H7 (cell line): ENCODE measurements at regions not wholly inside any gene's neighbourhood (a gene's known extent, or its start where the extent isn't known, plus 50 kb on each side); places are given as distances from the start of the nearest gene placed in this dataset.
A peak's percentile ranks its signal among the peaks of the same experiment; 100 is the strongest.

Experiments
- DNase-seq: peaks from one replicate; pipeline ENCODE4 v3.0.0; 2012
- H3K27me3 ChIP-seq: 2 replicates; pipeline ENCODE4 v1.6.0; 2011; ENCODE audit warnings: mild to moderate bottlenecking, low read length; ENCODE audit not compliant: control insufficient read depth, insufficient read depth
- H3K36me3 ChIP-seq: replicated peaks from 2 replicates; pipeline ENCODE4 v1.5.1; 2011; ENCODE audit warnings: low read length; ENCODE audit not compliant: control insufficient read depth, insufficient read depth
- H3K4me3 ChIP-seq: 2 replicates; pipeline ENCODE4 v1.5.1; 2011; ENCODE audit warnings: low read depth, mild to moderate bottlenecking, control low read depth, low read length, moderate library complexity; ENCODE audit not compliant: insufficient read depth

DNA sequence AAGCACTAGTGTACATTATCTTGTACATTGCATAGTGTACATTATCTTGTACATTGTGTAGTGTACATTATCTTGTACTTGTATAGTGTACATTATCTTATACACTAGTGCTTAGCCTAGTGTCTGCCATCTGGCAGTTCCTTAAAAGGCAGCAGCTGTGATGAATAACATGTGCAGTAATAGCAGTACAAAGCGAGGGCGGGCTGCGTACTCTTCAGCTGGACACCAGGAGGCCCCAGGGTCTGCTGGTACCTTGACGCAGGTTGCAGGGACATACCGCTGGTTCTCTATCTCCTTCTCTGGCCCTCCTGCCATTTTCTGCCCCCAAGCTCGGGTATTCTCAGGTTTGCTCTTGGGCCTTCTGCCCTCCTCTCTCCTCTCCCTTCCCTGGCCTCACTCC lies 149.6 kb downstream of the SEC16B start:
- no peak for DNase-seq
- Histone ChIP-seq H3K27me3 (no peaks in the 10 kb centered on the region; the same call in 1 of the 2 replicates), H3K36me3 (no peaks in the 10 kb centered on the region), H3K4me3 (no peak overlapping the region)

DNA sequence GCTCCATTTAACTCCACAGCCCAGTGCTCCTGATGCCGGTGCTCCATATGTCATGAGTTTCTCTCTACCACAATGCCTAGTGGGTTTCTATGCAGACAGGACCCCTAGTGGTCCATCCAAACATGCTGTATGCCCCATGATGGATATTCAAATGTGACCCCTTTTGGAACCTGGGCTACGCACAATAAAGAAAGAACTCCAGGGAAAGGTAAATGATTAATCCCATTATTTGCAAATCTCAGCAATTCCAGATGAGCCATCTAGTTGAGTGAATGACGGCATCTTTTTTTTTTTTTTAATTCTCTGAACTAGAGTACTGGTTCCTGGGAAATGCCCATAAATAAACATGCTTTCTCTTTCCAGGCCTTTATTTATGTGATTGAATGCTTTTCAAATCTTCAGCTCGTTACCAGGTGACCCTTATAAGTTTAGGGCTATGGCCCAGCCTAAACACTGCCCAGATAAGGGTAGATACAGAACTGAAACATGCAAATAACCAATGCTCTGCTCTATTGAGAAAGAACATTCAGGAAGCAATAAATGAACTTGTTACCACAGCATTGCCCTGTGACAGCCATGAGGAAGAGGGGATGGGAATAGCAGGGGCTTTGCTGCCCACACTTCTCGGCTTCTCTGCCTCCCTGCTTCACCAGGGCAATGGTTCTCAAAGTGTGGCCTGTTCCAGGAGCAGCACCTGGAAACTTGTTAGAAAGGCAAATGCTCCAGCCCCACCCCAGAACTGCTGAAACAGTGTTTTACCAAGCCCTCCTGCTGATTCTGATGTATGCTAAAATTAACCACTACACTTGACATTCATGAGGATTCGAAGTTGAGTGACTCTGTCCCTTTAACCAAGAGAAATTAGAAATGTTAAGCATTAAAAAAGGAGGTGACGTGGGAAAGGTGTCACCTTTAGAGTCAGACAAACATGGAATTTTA lies 151.7 kb downstream of the SEC16B start:
- peak; percentile 21 for DNase-seq
- H3K36me3 ChIP-seq = no peaks in the 10 kb centered on the region
- H3K4me3 ChIP-seq = no peak overlapping the region

DNA sequence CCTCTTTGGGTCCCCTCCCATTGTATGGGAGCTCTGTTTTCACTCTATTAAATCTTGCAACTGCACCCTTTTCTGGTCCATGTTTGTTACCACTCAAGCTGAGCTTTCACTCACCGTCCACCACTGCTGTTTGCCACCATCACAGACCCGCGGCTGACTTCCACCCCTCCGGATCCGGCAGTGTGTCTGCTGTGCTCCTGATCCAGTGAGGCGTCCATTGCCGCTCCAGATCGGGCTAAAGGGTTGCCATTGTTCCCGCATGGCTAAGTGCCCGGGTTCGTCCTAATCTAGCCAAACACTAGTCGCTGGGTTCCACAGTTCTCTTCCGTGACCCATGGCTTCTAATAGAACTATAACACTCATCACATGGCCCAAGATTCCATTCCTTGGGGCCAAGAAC lies 157.2 kb downstream of the SEC16B start:
- H3K27me3 ChIP-seq = no peaks in the 10 kb centered on the region
- no peaks in the 10 kb centered on the region for H3K36me3 ChIP-seq
- H3K4me3 ChIP-seq = no peak overlapping the region
- DNase-seq = no peak

More for the DNA sequence above, 151.7 kb downstream of the SEC16B start:
- no peaks in the 10 kb centered on the region; the same call in 1 of the 2 replicates for H3K27me3 ChIP-seq

DNA sequence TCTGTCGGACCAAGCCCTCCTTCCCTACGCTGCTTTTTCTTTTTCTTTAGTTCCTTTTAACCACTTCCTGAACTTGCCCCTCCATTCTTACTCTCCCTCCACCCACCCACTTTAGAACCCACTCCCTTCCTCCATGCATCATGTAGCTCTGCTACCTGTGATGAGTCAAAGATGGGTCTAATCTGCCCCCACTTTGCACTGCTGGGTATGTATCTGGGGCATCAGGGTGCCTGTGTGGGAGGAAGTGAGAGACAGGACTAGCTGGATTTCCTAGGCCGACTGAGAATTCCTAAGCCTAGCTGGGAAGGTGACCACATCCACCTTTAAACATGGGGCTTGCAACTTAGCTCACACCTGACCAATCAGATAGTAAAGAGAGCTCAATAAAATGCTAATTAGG lies 157.7 kb downstream of the SEC16B start:
- no peak for DNase-seq
- H3K4me3 ChIP-seq = no peak overlapping the region
- H3K36me3 ChIP-seq = no peaks in the 10 kb centered on the region
- no peaks in the 10 kb centered on the region for H3K27me3 ChIP-seq

DNA sequence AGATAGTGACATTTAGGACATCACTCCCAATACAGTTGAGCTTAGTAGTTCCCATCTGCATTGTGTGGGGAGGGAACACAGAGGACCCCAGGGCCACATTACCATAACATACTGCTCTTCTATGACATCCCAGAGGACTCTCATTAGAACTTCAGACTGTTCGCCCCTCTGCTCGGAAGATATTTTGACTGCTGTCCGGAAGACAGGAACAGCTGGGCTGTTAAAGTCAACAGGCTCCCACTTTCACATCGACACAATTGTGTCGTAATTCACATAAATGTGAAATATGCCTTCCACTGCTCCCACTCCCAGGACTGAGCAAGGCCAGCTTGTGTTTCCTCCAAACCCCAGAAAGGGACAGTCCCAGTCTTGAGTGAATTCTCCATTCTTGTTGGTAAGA lies 158.4 kb downstream of the SEC16B start:
- Histone ChIP-seq H3K36me3 (no peaks in the 10 kb centered on the region), H3K4me3 (no peak overlapping the region)
- DNase-seq = no peak

DNA sequence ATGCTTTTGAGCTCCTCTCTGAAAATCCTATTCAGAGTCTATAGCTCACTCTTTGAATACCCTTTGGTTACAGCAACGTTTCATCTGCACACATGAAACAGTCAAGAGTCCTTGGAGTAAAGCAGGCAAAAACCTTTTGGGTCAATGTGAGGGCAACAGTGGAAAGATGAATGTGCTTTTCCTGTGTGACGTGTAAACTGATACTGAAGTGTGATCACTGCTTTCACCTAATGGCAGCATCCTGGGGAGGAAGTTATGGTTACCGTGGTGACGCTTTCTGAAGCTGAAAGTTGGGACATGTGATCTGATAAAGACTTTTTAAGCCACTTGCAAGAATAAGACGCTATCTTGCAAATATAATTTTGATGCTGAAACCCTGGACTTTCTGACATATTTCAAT lies 160.0 kb downstream of the SEC16B start:
- H3K36me3 ChIP-seq = no peaks in the 10 kb centered on the region
- DNase-seq = no peak
- H3K4me3 ChIP-seq = no peak overlapping the region
- H3K27me3 ChIP-seq = no peaks in the 10 kb centered on the region

More for the DNA sequence above, 158.4 kb downstream of the SEC16B start:
- no peaks in the 10 kb centered on the region for H3K27me3 ChIP-seq

DNA sequence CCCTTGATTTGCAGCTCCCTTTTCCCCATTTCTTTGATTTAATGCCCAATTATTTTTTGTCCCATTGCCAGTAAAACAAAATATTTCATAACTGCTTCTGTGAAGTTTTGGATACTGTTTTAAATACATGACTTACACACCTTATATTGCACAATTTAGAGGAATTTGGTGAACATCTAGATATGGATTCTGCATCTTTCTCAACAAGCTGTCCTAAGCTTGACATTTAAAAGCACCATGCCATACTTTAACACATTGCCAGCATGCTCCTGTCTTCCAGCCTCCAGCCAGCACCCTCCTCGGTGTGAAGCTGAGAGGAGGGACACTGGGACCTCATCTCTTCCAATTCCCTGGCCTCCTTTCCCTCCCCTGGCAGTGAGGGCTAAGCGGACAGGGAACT lies 167.6 kb downstream of the SEC16B start:
- no peak for DNase-seq
- Histone ChIP-seq H3K36me3 (no peaks in the 10 kb centered on the region), H3K27me3 (no peaks in the 10 kb centered on the region), H3K4me3 (no peak overlapping the region)

DNA sequence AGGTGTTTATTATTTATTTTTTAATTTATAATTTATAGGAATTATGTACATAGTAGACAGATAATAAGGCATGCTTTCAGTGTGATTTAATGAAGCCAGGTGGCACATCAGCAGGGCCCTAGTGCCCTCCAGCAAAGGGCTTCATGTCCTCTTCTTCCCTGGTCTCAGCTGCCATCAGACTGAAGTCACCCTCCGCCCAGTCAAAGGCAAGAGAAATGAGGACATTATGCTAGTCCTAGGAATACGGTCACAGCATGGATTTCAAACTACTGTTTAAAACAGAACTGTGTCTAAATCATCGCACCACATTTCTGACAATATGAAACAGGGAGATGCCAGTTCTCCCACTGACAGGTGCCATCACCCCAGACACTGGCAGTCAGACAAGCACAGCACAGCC lies 168.1 kb downstream of the SEC16B start:
- Histone ChIP-seq H3K27me3 (no peaks in the 10 kb centered on the region), H3K36me3 (no peaks in the 10 kb centered on the region), H3K4me3 (no peak overlapping the region)
- DNase-seq = no peak

DNA sequence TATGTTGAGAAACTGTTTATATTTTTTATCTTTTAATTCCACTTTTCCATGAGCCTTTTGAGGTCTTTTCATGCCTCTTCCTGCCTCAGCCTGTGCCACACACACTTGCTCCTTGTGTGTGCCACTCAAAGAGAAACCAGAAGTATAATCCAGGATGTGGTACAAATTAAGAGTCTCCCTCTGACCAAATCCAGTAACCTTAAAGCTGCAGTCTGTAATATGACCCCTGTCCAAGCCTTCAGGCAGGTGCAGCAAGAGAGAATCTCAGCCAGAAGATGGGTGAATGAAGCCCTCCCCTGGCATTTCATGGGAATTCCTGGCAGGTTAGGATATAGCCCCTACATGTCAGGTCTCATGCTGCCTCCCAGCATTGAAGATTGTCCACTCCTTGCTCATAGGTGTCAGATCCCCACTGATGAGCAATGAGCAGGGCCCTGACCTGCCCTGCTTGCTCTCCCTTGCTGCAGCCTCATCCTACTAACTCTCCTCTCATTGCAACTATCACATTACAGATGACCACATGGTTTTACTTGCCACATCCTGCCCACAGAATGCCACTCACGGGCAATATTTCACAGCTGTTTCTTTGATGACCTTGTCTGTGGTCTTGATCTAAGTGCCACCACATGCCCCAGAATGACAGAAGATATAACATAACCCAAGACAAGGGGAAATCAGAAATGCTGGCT lies 169.3 kb downstream of the SEC16B start:
- Histone ChIP-seq H3K4me3 (no peak overlapping the region), H3K36me3 (no peaks in the 10 kb centered on the region), H3K27me3 (no peaks in the 10 kb centered on the region)
- no peak for DNase-seq

DNA sequence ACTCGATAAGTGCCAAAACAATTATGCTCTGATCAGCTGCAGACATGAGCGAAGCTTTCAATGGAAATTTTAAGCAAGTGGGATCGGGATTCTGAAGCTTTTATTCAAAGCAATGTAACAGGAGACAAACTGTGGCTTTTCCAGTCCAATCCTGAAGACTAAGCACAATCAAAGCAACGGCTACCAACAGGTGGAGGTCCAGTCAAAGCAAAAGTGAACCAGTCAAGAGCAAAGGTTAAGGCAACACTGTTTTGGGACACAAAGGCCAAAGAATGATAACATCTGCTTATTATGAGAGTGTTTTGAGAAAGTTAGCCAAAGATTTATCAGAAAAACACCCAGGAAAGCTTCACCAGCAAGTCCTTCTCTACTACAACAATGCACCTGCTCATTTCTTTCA lies 170.1 kb downstream of the SEC16B start:
- DNase-seq = no peak
- no peak overlapping the region for H3K4me3 ChIP-seq
- no peaks in the 10 kb centered on the region for H3K36me3 ChIP-seq
- no peaks in the 10 kb centered on the region for H3K27me3 ChIP-seq

DNA sequence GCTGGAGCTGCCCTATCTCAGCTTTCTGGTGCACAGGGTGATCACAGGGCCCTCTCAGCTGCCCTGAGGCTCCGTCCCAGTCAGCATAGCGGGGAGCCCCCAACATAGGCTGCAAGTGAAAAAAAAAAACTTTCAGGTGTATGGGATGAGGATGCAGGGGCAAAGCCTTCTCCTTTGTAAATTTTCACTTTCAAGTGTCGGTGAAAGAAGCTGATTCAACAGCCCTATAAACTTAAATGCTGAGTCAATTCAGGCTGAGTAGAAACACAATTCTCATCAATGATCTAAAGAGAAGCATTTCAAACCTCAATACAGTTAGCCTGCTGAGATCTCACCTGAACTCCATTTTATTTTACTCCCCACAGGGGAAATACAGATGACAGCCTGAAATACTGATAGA lies 171.2 kb downstream of the SEC16B start:
- no peaks in the 10 kb centered on the region for H3K36me3 ChIP-seq
- DNase-seq = no peak
- no peak overlapping the region for H3K4me3 ChIP-seq
- H3K27me3 ChIP-seq = no peaks in the 10 kb centered on the region

DNA sequence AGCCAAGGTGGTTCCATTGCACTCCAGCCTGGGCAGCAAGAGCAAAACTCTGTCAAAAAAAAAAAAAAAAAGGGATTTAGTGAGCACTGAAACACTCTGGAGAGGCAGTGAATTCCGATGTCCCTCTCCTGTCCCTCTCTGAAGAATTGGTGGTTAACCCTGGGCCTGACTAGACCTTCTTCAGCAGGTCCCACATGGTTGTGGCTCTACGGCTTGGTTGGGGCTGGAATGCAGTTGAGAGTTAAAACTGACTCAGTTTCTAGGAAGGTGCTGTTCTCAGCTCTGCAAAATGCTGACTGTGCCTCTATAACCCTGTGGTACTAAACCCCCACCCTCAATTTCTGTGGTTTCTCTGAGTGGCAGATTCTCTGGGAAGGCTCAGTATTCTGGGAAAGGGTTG lies 173.3 kb downstream of the SEC16B start:
- H3K4me3 ChIP-seq = no peak overlapping the region
- no peaks in the 10 kb centered on the region for H3K27me3 ChIP-seq
- DNase-seq = no peak
- H3K36me3 ChIP-seq = no peaks in the 10 kb centered on the region

DNA sequence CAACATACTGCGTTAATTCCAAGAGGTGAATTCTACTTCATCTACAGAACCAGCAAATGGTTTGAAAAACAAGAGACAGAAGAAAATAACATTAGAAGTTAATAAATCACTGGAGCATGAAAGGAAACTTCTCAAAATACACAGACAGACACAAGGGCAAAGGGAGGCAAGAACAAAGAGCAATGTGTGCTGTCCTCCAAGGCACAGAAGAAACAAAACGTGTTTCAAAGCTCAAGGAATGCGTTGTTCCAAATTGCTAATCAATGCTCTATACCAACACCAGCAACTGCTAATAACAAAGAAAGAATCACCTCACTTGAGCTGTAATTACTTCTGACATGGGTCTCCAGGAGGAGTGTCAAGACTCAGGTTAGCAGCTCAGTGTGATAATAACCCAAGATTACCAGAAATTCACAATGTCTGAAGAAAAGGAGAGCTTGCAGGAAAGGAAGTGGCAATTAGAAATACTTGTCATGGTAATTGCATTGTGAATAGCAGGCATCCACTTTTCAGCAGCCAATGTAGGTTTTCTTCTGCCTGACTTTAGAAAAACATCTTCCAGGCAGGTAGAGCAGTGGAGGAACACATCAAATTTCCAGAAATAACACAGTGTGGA lies 175.4 kb downstream of the SEC16B start:
- H3K4me3 ChIP-seq = no peak overlapping the region
- H3K27me3 ChIP-seq = no peaks in the 10 kb centered on the region
- peak; percentile 10 for DNase-seq
- no peaks in the 10 kb centered on the region for H3K36me3 ChIP-seq

DNA sequence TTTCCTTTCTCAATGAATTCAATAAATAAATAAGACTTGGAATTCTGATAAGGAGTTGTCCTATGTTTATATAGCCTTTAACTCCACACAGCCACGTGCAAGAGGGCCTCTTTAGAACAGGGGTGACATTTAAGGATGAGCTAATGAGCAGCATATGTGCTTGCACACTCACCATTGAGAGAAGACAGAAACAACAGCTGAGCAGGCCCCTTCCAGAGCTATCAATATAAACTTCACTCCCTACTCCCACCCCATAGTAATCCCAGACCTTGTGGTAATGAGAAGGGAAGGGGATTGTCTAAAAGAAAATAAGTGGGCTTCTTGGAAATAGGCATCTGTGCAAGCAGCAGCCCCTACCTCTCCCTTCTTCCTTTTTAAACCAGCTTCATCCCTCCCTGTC lies 176.0 kb downstream of the SEC16B start:
- Histone ChIP-seq H3K36me3 (no peaks in the 10 kb centered on the region), H3K4me3 (no peak overlapping the region), H3K27me3 (no peaks in the 10 kb centered on the region)
- no peak for DNase-seq

DNA sequence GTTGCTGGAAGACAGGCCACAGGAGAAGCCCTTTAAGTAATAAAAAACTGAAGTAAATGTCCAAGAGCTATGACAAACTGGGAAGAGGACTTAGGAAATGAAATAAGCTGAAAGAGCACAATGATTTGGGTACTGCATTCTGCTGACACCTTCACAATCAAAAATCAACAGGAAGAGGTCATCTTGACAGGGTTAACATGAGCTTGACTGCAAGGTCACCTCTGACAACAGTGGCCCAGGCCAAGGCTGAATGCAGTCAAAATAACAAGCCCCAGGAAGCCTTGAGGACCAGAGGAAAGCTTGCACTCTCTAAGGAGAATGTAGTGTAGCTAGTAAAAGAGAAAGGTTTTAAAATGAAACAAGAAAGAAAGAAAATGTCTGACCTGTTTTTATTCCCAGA lies 179.3 kb downstream of the SEC16B start:
- H3K27me3 ChIP-seq = no peaks in the 10 kb centered on the region
- no peak overlapping the region for H3K4me3 ChIP-seq
- no peaks in the 10 kb centered on the region for H3K36me3 ChIP-seq
- DNase-seq = no peak
